ENCODE measurements at regions not wholly inside any gene's neighbourhood (a gene's known extent, or its start where the extent isn't known, plus 50 kb on each side); places are given as distances from the start of the nearest gene placed in this dataset.

GRCh38 chr1:213728593-213729536 lies 258.9 kb upstream of the PROX1 start:
- no peak for TF ChIP-seq CTCF (conservative IDR thresholded peaks at IDR 0.05; ENCODE audit: low read depth, low read length)
- TF ChIP-seq EZH2 (IDR thresholded peaks at IDR 0.05; ENCODE audit: low read length, unreplicated experiment), result no peak

All from PC-3 (cell line).